ENCODE measurements at regions not wholly inside any gene's neighbourhood (a gene's known extent, or its start where the extent isn't known, plus 50 kb on each side); places are given as distances from the start of the nearest gene placed in this dataset.

DNA sequence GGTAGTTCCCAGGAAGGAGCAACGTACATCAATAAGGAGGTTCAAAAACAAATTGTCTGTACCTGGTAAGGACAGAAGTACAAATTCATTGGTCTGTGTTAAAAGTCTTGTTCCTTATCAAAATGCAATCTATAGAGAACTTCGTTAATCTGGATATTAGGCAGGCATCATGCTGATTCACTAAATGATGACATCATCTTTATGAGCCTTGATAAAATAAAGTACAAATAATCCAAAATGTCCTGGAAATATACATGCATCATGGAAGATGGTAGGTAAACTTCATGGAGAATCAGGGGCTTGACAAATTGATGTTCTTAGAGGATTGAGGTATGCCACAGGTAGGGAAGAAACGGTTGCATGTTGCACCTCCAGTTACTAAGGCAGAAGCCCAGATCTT, 433.9 kb downstream of the TRIML1 start:
- no peak for TF ChIP-seq EP300 (IDR thresholded peaks at IDR 0.05)
- TF ChIP-seq, protein P1, sequence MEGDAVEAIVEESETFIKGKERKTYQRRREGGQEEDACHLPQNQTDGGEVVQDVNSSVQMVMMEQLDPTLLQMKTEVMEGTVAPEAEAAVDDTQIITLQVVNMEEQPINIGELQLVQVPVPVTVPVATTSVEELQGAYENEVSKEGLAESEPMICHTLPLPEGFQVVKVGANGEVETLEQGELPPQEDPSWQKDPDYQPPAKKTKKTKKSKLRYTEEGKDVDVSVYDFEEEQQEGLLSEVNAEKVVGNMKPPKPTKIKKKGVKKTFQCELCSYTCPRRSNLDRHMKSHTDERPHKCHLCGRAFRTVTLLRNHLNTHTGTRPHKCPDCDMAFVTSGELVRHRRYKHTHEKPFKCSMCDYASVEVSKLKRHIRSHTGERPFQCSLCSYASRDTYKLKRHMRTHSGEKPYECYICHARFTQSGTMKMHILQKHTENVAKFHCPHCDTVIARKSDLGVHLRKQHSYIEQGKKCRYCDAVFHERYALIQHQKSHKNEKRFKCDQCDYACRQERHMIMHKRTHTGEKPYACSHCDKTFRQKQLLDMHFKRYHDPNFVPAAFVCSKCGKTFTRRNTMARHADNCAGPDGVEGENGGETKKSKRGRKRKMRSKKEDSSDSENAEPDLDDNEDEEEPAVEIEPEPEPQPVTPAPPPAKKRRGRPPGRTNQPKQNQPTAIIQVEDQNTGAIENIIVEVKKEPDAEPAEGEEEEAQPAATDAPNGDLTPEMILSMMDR (IDR thresholded peaks at IDR 0.05): no peak
- no peak for TF ChIP-seq POLR2A (IDR thresholded peaks at IDR 0.05)
- TF ChIP-seq POLR2AphosphoS5 (IDR thresholded peaks at IDR 0.05): no peak
- H3K36me3 ChIP-seq: no peaks in the 10 kb centered on the region
- no peak for ATAC-seq
- no peaks in the 10 kb centered on the region for H3K9me3 ChIP-seq
- H3K4me3 ChIP-seq: no peak overlapping the region
- no peak overlapping the region for H3K27ac ChIP-seq
- H3K27me3 ChIP-seq: no peaks in the 10 kb centered on the region
- 62 to 67% methylated on average over 3 of the region's 3 CpGs for WGBS, 2 donors (ENCODE audit: low coverage in 1 of 2)
- H3K4me1 ChIP-seq: no peaks in the 10 kb centered on the region

- Histone ChIP-seq H3K9me3 (no peaks in the 10 kb centered on the region), H3K27ac (no peak overlapping the region), H3K4me3 (no peak overlapping the region), H3K36me3 (no peaks in the 10 kb centered on the region), H3K4me1 (no peaks in the 10 kb centered on the region), H3K27me3 (no peaks in the 10 kb centered on the region)
- ATAC-seq: no peak
- WGBS, 2 donors (ENCODE audit: low coverage in 1 of 2): 54 to 55% methylated on average over 1 of the region's 1 CpG
- no peak for TF ChIP-seq POLR2AphosphoS5 (IDR thresholded peaks at IDR 0.05)
- no peak for TF ChIP-seq EP300 (IDR thresholded peaks at IDR 0.05)
- TF ChIP-seq POLR2A (IDR thresholded peaks at IDR 0.05): no peak
Observed at GRCh38 chr4:188578657-188579056, 439.4 kb downstream of the TRIML1 start.

GRCh38 chr4:188596021-188596420, 456.8 kb downstream of the TRIML1 start:
- no peaks in the 10 kb centered on the region for H3K27me3 ChIP-seq
- H3K9me3 ChIP-seq: no peaks in the 10 kb centered on the region
- 31 to 38% methylated on average over 5 of the region's 5 CpGs for WGBS, 2 donors (ENCODE audit: low coverage in 1 of 2)
- H3K4me3 ChIP-seq: no peak overlapping the region
- no peaks in the 10 kb centered on the region for H3K4me1 ChIP-seq
- no peaks in the 10 kb centered on the region for H3K36me3 ChIP-seq
- H3K27ac ChIP-seq: no peak overlapping the region
- TF ChIP-seq, protein P1 (IDR thresholded peaks at IDR 0.05): no peak
- TF ChIP-seq EP300 (IDR thresholded peaks at IDR 0.05) (no peak), POLR2AphosphoS5 (IDR thresholded peaks at IDR 0.05) (no peak), POLR2A (IDR thresholded peaks at IDR 0.05) (no peak)
- ATAC-seq: no peak

DNA sequence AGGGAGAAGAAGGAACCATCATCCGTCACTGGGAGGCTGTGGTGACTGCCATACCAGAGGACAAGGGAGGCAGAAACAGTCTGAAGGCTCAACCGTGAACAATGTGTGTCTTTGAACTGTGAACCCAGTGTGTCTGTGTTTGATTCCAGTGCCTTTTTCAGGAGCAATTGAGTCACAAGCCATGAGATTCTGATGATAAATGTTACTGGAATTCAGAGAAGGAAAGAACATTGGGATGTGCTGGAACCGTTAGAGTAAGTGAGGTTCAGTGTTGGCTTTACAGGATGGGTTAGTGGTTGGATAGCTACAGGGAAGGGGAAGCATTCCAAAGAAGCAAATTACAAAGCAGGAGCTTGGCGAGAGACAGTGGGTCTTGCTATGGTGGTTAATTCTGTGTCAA, 464.4 kb downstream of the TRIML1 start:
- no peak for ATAC-seq

GRCh38 chr4:188606635-188607034, 467.4 kb downstream of the TRIML1 start:
- WGBS, 2 donors (ENCODE audit: low coverage in 1 of 2): 78 to 81% methylated on average over 4 of the region's 4 CpGs
- H3K27me3 ChIP-seq: no peaks in the 10 kb centered on the region
- no peak for ATAC-seq

More for the DNA sequence above, 464.4 kb downstream of the TRIML1 start:
- Histone ChIP-seq H3K27ac (no peak overlapping the region), H3K4me3 (no peak overlapping the region), H3K9me3 (no peaks in the 10 kb centered on the region), H3K4me1 (no peaks in the 10 kb centered on the region), H3K27me3 (no peaks in the 10 kb centered on the region), H3K36me3 (no peaks in the 10 kb centered on the region)
- TF ChIP-seq POLR2A (IDR thresholded peaks at IDR 0.05) (no peak), POLR2AphosphoS5 (IDR thresholded peaks at IDR 0.05) (no peak), EP300 (IDR thresholded peaks at IDR 0.05) (no peak)
- TF ChIP-seq, protein P1 (IDR thresholded peaks at IDR 0.05): no peak
- WGBS, 2 donors (ENCODE audit: low coverage in 1 of 2): 83 to 85% methylated on average over 2 to 3 of the region's 4 CpGs

More at GRCh38 chr4:188606635-188607034, 467.4 kb downstream of the TRIML1 start:
- no peaks in the 10 kb centered on the region for H3K36me3 ChIP-seq
- H3K4me1 ChIP-seq: no peaks in the 10 kb centered on the region
- H3K4me3 ChIP-seq: no peak overlapping the region
- no peak overlapping the region for H3K27ac ChIP-seq
- H3K9me3 ChIP-seq: no peaks in the 10 kb centered on the region
- TF ChIP-seq POLR2AphosphoS5 (IDR thresholded peaks at IDR 0.05) (no peak), POLR2A (IDR thresholded peaks at IDR 0.05) (no peak), EP300 (IDR thresholded peaks at IDR 0.05) (no peak)
- TF ChIP-seq, protein P1 (IDR thresholded peaks at IDR 0.05): no peak

Measured in gastroesophageal sphincter (tissue), 4 donors.